Smooth muscle cell (in vitro differentiated cells): ENCODE measurements at regions not wholly inside any gene's neighbourhood (a gene's known extent, or its start where the extent isn't known, plus 50 kb on each side); places are given as distances from the start of the nearest gene placed in this dataset.
A peak's percentile ranks its signal among the peaks of the same experiment; 100 is the strongest.

ENCODE experiments used
- DNase-seq: peaks from one replicate; lab custom pipeline; 2025; ENCODE audit not compliant: unreplicated experiment; lab: John Stamatoyannopoulos, UW
- H2AFZ ChIP-seq: fragments of 200-600 bp; sonication (generic); 2 replicates; pipeline ENCODE4 v1.6.0; 2016; ENCODE audit warnings: antibody characterized with exemption, low read depth, mild to moderate bottlenecking
- H3F3A ChIP-seq: fragments of 200-600 bp; sonication (generic); 2 replicates; pipeline ENCODE4 v1.6.0; 2017; ENCODE audit warnings: antibody characterized with exemption, low read depth
- H3K27ac ChIP-seq: fragments of 200-600 bp; sonication (generic); 2 replicates; pipeline ENCODE4 v1.5.1; 2016; ENCODE audit warnings: low read depth, mild to moderate bottlenecking
- H3K27me3 ChIP-seq: fragments of 200-600 bp; sonication (generic); 2 replicates; pipeline ENCODE4 v1.6.1; 2016; ENCODE audit warnings: low read depth, mild to moderate bottlenecking
- H3K36me3 ChIP-seq: fragments of 200-600 bp; sonication (generic); 2 replicates; pipeline ENCODE4 v1.5.1; 2016; ENCODE audit warnings: low read depth
- H3K4me1 ChIP-seq: fragments of 200-600 bp; sonication (generic); 2 replicates; pipeline ENCODE4 v1.5.1; 2016; ENCODE audit warnings: low read depth
- H3K4me2 ChIP-seq: fragments of 200-600 bp; sonication (generic); 2 replicates; pipeline ENCODE4 v1.6.0; 2016; ENCODE audit warnings: mild to moderate bottlenecking
- H3K4me3 ChIP-seq: fragments of 200-600 bp; sonication (generic); 2 replicates; pipeline ENCODE4 v1.5.1; 2016; ENCODE audit warnings: mild to moderate bottlenecking
- H3K79me2 ChIP-seq: fragments of 200-600 bp; sonication (generic); 2 replicates; pipeline ENCODE4 v1.6.0; 2016; ENCODE audit warnings: low read depth, mild to moderate bottlenecking
- H3K9ac ChIP-seq: fragments of 200-600 bp; sonication (generic); 2 replicates; pipeline ENCODE4 v1.6.0; 2016; ENCODE audit warnings: low read depth
- H3K9me3 ChIP-seq: fragments of 200-600 bp; sonication (generic); replicated peaks from 2 replicates; pipeline ENCODE4 v1.5.1; 2016; ENCODE audit warnings: low read depth
- H4K20me1 ChIP-seq: fragments of 200-600 bp; sonication (generic); 2 replicates; pipeline ENCODE4 v1.6.0; 2016; ENCODE audit warnings: low read depth
- CTCF ChIP-seq: fragments of 200-600 bp; sonication (generic); IDR thresholded peaks from 2 replicates; pipeline ENCODE4 v1.5.1; 2017; ENCODE audit warnings: borderline replicate concordance, mild to moderate bottlenecking, antibody characterized with exemption; ENCODE audit not compliant: insufficient read depth, poor library complexity, severe bottlenecking
- WGBS: methylation state at CpG from one replicate; pipeline ENCODE4 v1.1.7; 2016; ENCODE audit warnings: low lambda C conversion rate; 5-methylcytosine and 5-hydroxymethylcytosine counted together

- peak overlapping the region; percentile 58 for H3K27ac ChIP-seq
- H3F3A ChIP-seq, result peaks cover 12% of the 10 kb centered on the region
- H2AFZ ChIP-seq, result no peak overlapping the region
Observed at GRCh38 chr1:56191369-56191768, 388.0 kb downstream of the PLPP3 start.

GRCh38 chr1:56190806-56191365 lies 388.5 kb downstream of the PLPP3 start:
- peaks cover 28% of the 10 kb centered on the region for H3K4me1 ChIP-seq

More at GRCh38 chr1:56191369-56191768, 388.0 kb downstream of the PLPP3 start:
- DNase-seq, result no peak
- Histone ChIP-seq H3K9ac (no peak overlapping the region), H3K27me3 (no peaks in the 10 kb centered on the region), H3K79me2 (no peaks in the 10 kb centered on the region), H3K4me3 (no peak overlapping the region), H3K4me1 (peaks cover 24% of the 10 kb centered on the region), H4K20me1 (no peaks in the 10 kb centered on the region), H3K36me3 (no peaks in the 10 kb centered on the region), H3K4me2 (peak overlapping the region; percentile 34), H3K9me3 (no peaks in the 10 kb centered on the region)
- TF ChIP-seq CTCF, result no peak
- 57% methylated on average over 4 of the region's 4 CpGs for WGBS

GRCh38 chr1:56189946-56190805 lies 389.2 kb downstream of the PLPP3 start:
- DNase-seq, result no peak
- H3K79me2 ChIP-seq, result no peaks in the 10 kb centered on the region
- H3K36me3 ChIP-seq, result no peaks in the 10 kb centered on the region
- H3K9ac ChIP-seq, result no peak overlapping the region
- H4K20me1 ChIP-seq, result no peaks in the 10 kb centered on the region
- H3K9me3 ChIP-seq, result no peaks in the 10 kb centered on the region
- peaks cover 35% of the 10 kb centered on the region for H3K4me1 ChIP-seq
- H2AFZ ChIP-seq, result no peak overlapping the region
- H3K4me2 ChIP-seq, result peak overlapping the region; percentile 34
- H3K27me3 ChIP-seq, result no peaks in the 10 kb centered on the region
- peaks cover 12% of the 10 kb centered on the region for H3F3A ChIP-seq
- 73% methylated on average over 11 of the region's 11 CpGs for WGBS
- peak; percentile 24 for TF ChIP-seq CTCF
- H3K4me3 ChIP-seq, result no peak overlapping the region
- H3K27ac ChIP-seq, result peak overlapping the region; percentile 58

More at GRCh38 chr1:56190806-56191365, 388.5 kb downstream of the PLPP3 start:
- Histone ChIP-seq H3K4me2 (peak overlapping the region; percentile 34), H4K20me1 (no peaks in the 10 kb centered on the region), H3K27me3 (no peaks in the 10 kb centered on the region), H3K4me3 (no peak overlapping the region), H3K27ac (peak overlapping the region; percentile 58), H2AFZ (no peak overlapping the region), H3K79me2 (no peaks in the 10 kb centered on the region), H3K36me3 (no peaks in the 10 kb centered on the region), H3F3A (peaks cover 12% of the 10 kb centered on the region), H3K9ac (no peak overlapping the region), H3K9me3 (no peaks in the 10 kb centered on the region)
- WGBS, result 22% methylated on average over 7 of the region's 7 CpGs
- TF ChIP-seq CTCF, result no peak
- no peak for DNase-seq
